ENCODE measurements at regions not wholly inside any gene's neighbourhood (a gene's known extent, or its start where the extent isn't known, plus 50 kb on each side); places are given as distances from the start of the nearest gene placed in this dataset.

DNA sequence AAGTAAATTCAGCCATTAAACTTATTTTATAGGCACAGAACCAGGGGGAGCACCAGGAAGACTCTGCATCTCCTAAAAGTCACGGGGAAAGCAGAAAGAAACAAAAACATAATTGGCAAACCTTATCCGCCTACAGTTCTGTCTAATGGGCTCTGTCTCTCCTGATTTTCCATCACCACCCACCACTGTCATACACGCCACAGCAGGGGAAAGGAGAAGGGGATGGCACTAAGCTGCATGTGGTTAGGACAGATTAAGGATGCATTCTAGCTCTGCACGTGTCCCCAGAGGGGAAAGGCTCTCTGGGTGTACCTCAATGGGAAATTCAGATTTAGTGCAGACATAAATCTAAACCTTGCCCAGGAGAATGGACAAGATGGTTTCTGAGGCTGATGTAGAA lies 359.8 kb downstream of the TMEM114 start:
- Histone ChIP-seq H3K9me3 (no peaks in the 10 kb centered on the region), H3K27ac (no peak overlapping the region), H3K4me3 (no peak overlapping the region), H3K27me3 (no peaks in the 10 kb centered on the region), H3K36me3 (no peaks in the 10 kb centered on the region), H3K4me1 (no peaks in the 10 kb centered on the region)
- no peak for ATAC-seq
- DNase-seq: no peak
- 65 to 67% methylated on average over 4 of the region's 4 CpGs for WGBS, 2 donors
- intact Hi-C loops (cut with DNase I): no loop called here
- TF ChIP-seq, protein P1, sequence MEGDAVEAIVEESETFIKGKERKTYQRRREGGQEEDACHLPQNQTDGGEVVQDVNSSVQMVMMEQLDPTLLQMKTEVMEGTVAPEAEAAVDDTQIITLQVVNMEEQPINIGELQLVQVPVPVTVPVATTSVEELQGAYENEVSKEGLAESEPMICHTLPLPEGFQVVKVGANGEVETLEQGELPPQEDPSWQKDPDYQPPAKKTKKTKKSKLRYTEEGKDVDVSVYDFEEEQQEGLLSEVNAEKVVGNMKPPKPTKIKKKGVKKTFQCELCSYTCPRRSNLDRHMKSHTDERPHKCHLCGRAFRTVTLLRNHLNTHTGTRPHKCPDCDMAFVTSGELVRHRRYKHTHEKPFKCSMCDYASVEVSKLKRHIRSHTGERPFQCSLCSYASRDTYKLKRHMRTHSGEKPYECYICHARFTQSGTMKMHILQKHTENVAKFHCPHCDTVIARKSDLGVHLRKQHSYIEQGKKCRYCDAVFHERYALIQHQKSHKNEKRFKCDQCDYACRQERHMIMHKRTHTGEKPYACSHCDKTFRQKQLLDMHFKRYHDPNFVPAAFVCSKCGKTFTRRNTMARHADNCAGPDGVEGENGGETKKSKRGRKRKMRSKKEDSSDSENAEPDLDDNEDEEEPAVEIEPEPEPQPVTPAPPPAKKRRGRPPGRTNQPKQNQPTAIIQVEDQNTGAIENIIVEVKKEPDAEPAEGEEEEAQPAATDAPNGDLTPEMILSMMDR (IDR thresholded peaks at IDR 0.05): no peak

DNA sequence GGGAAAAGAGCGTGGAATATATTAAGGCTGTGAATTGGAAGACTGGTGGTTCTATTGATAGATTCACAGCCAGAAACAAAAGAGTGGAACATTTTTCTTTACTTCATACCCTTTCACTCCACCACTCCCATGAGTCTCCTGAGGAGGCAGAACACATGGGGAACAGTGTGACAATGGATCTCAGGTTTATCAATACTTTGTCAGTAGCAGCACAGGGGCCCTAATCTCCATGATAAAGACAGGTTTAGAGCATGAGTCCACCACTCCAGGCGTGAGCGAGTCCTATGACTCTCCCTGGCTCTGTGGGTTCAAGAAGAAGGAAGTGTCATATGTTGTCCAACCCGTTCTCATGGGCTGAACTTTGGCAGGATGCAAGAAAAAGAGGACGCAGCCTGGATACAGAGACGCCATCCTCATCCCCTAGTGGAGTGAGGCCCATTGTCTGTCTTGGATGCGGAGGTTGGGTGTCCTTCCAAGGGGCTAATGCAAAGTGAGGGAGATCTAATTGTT lies 361.2 kb downstream of the TMEM114 start:
- Histone ChIP-seq H3K9me3 (no peaks in the 10 kb centered on the region), H3K4me1 (no peaks in the 10 kb centered on the region), H3K4me3 (no peak overlapping the region), H3K27me3 (no peaks in the 10 kb centered on the region), H3K36me3 (no peaks in the 10 kb centered on the region), H3K27ac (no peak overlapping the region)
- TF ChIP-seq, protein P1 (IDR thresholded peaks at IDR 0.05): no peak
- 60 to 63% methylated on average over 7 of the region's 7 CpGs for WGBS, 2 donors
- ATAC-seq (no peak), DNase-seq (no peak)
- intact Hi-C loops (cut with DNase I): loop anchor here in 1 of 10 donors (10.0 kb wide), 1 partner anchor 56 kb away; no protein-coding TSS in a partner anchor

- Histone ChIP-seq H3K4me3 (no peak overlapping the region), H3K36me3 (no peaks in the 10 kb centered on the region), H3K27ac (no peak overlapping the region), H3K4me1 (no peaks in the 10 kb centered on the region), H3K9me3 (peaks cover 0 to 14% (median 0%) of the 10 kb centered on the region in 11 donors), H3K27me3 (peaks cover 0 to 8% (median 0%) of the 10 kb centered on the region in 7 donors)
- TF ChIP-seq, protein P1 (IDR thresholded peaks at IDR 0.05): no peak
- intact Hi-C loops (cut with DNase I): no loop called here
- ATAC-seq (no peak), DNase-seq (no peak)
- WGBS, 2 donors: 67 to 75% methylated on average over 2 of the region's 2 CpGs
These were observed 373.1 kb downstream of the TMEM114 start for GRCh38 chr16:8217201-8217600.

GRCh38 chr16:8204769-8205168 lies 385.5 kb downstream of the TMEM114 start:
- Histone ChIP-seq H3K27ac (no peak overlapping the region), H3K4me3 (no peak overlapping the region), H3K4me1 (peaks cover 0 to 3% (median 0%) of the 10 kb centered on the region in 9 donors), H3K27me3 (no peaks in the 10 kb centered on the region), H3K36me3 (no peaks in the 10 kb centered on the region), H3K9me3 (peaks cover 0 to 25% (median 4%) of the 10 kb centered on the region in 11 donors)
- intact Hi-C loops (cut with DNase I): no loop called here
- ATAC-seq (no peak), DNase-seq (no peak)
- 87 to 89% methylated on average over 1 of the region's 1 CpG for WGBS, 2 donors
- TF ChIP-seq, protein P1 (IDR thresholded peaks at IDR 0.05): no peak
